NCI-H2171 treated with DMSO at 0.1 percent for 48 hours (cell line): ENCODE measurements at regions not wholly inside any gene's neighbourhood (a gene's known extent, or its start where the extent isn't known, plus 50 kb on each side); places are given as distances from the start of the nearest gene placed in this dataset.

Experiments used
- DNase-seq: peaks from one replicate; lab custom pipeline; 2025; lab: John Stamatoyannopoulos, UW

GRCh38 chr6:54059683-54060082 is 51.6 kb upstream of the MLIP start:
- DNase-seq = no peak

GRCh38 chr6:54060286-54060685 is 51.0 kb upstream of the MLIP start:
- DNase-seq = no peak
